UCSD-AML1 (cell line): ENCODE measurements at regions not wholly inside any gene's neighbourhood (a gene's known extent, or its start where the extent isn't known, plus 50 kb on each side); places are given as distances from the start of the nearest gene placed in this dataset.
"Not testable (repeated sequence)": the region's sequence is repeated elsewhere in the genome, so short reads cannot be mapped to it uniquely, and the experiment has no call there.

Experiments used
- DNase-seq: peaks from one replicate; lab custom pipeline; 2025; ENCODE audit not compliant: unreplicated experiment; lab: John Stamatoyannopoulos, UW

- no peak for DNase-seq
Measured at GRCh38 chr6:82507112-82507511, 143.5 kb downstream of the TPBG start.

GRCh38 chr6:82511546-82511945 is 147.9 kb downstream of the TPBG start:
- DNase-seq = no peak

GRCh38 chr6:82517896-82518295 is 154.3 kb downstream of the TPBG start:
- DNase-seq = not testable (repeated sequence)

- no peak for DNase-seq
Measured at GRCh38 chr6:82521369-82521768, 157.8 kb downstream of the TPBG start.

GRCh38 chr6:82521861-82522260 is 158.2 kb downstream of the TPBG start:
- no peak for DNase-seq

GRCh38 chr6:82524031-82524430 is 160.4 kb downstream of the TPBG start:
- no peak for DNase-seq

- DNase-seq = no peak
Measured at GRCh38 chr6:82525775-82526495, 162.3 kb downstream of the TPBG start.

- not testable (repeated sequence) for DNase-seq
Measured at GRCh38 chr6:82529960-82530460, 166.4 kb downstream of the TPBG start.

GRCh38 chr6:82534876-82535275 is 171.3 kb downstream of the TPBG start:
- DNase-seq = no peak

- DNase-seq = not testable (repeated sequence)
Measured at GRCh38 chr6:82549480-82549879, 185.9 kb downstream of the TPBG start.

- DNase-seq = not testable (repeated sequence)
Measured at GRCh38 chr6:82551311-82551710, 187.7 kb downstream of the TPBG start.

GRCh38 chr6:82551831-82552230 is 188.2 kb downstream of the TPBG start:
- DNase-seq = no peak

GRCh38 chr6:82553863-82554531 is 190.4 kb downstream of the TPBG start:
- DNase-seq = no peak

GRCh38 chr6:82554666-82555065 is 191.0 kb downstream of the TPBG start:
- no peak for DNase-seq

GRCh38 chr6:82555801-82556200 is 192.2 kb downstream of the TPBG start:
- DNase-seq = no peak

GRCh38 chr6:82558531-82558930 is 194.9 kb downstream of the TPBG start:
- DNase-seq = not testable (repeated sequence)

GRCh38 chr6:82567621-82568020 is 204.0 kb downstream of the TPBG start:
- DNase-seq = no peak

GRCh38 chr6:82568290-82568993 is 204.8 kb downstream of the TPBG start:
- DNase-seq = no peak

- no peak for DNase-seq
Measured at GRCh38 chr6:82569022-82569421, 205.4 kb downstream of the TPBG start.

- no peak for DNase-seq
Measured at GRCh38 chr6:82570083-82570482, 206.5 kb downstream of the TPBG start.

GRCh38 chr6:82571455-82571854 is 207.8 kb downstream of the TPBG start:
- DNase-seq = no peak
